Smooth muscle cell (in vitro differentiated cells): ENCODE measurements at regions not wholly inside any gene's neighbourhood (a gene's known extent, or its start where the extent isn't known, plus 50 kb on each side); places are given as distances from the start of the nearest gene placed in this dataset.

Experiments
- DNase-seq: peaks from one replicate; lab custom pipeline; 2025; ENCODE audit not compliant: unreplicated experiment; lab: John Stamatoyannopoulos, UW
- H2AFZ ChIP-seq: fragments of 200-600 bp; sonication (generic); 2 replicates; pipeline ENCODE4 v1.6.0; 2016; ENCODE audit warnings: antibody characterized with exemption, low read depth, mild to moderate bottlenecking
- H3F3A ChIP-seq: fragments of 200-600 bp; sonication (generic); 2 replicates; pipeline ENCODE4 v1.6.0; 2017; ENCODE audit warnings: antibody characterized with exemption, low read depth
- H3K27ac ChIP-seq: fragments of 200-600 bp; sonication (generic); 2 replicates; pipeline ENCODE4 v1.5.1; 2016; ENCODE audit warnings: low read depth, mild to moderate bottlenecking
- H3K27me3 ChIP-seq: fragments of 200-600 bp; sonication (generic); 2 replicates; pipeline ENCODE4 v1.6.1; 2016; ENCODE audit warnings: low read depth, mild to moderate bottlenecking
- H3K36me3 ChIP-seq: fragments of 200-600 bp; sonication (generic); 2 replicates; pipeline ENCODE4 v1.5.1; 2016; ENCODE audit warnings: low read depth
- H3K4me1 ChIP-seq: fragments of 200-600 bp; sonication (generic); 2 replicates; pipeline ENCODE4 v1.5.1; 2016; ENCODE audit warnings: low read depth
- H3K4me2 ChIP-seq: fragments of 200-600 bp; sonication (generic); 2 replicates; pipeline ENCODE4 v1.6.0; 2016; ENCODE audit warnings: mild to moderate bottlenecking
- H3K4me3 ChIP-seq: fragments of 200-600 bp; sonication (generic); 2 replicates; pipeline ENCODE4 v1.5.1; 2016; ENCODE audit warnings: mild to moderate bottlenecking
- H3K79me2 ChIP-seq: fragments of 200-600 bp; sonication (generic); 2 replicates; pipeline ENCODE4 v1.6.0; 2016; ENCODE audit warnings: low read depth, mild to moderate bottlenecking
- H3K9ac ChIP-seq: fragments of 200-600 bp; sonication (generic); 2 replicates; pipeline ENCODE4 v1.6.0; 2016; ENCODE audit warnings: low read depth
- H3K9me3 ChIP-seq: fragments of 200-600 bp; sonication (generic); replicated peaks from 2 replicates; pipeline ENCODE4 v1.5.1; 2016; ENCODE audit warnings: low read depth
- H4K20me1 ChIP-seq: fragments of 200-600 bp; sonication (generic); 2 replicates; pipeline ENCODE4 v1.6.0; 2016; ENCODE audit warnings: low read depth
- WGBS: methylation state at CpG from one replicate; pipeline ENCODE4 v1.1.7; 2016; ENCODE audit warnings: low lambda C conversion rate; 5-methylcytosine and 5-hydroxymethylcytosine counted together
- TF ChIP-seq, protein P1 (sequence below): fragments of 200-600 bp; sonication (generic); IDR thresholded peaks from 2 replicates; pipeline ENCODE4 v1.5.1; 2017; ENCODE audit warnings: borderline replicate concordance, mild to moderate bottlenecking, antibody characterized with exemption; ENCODE audit not compliant: insufficient read depth, poor library complexity, severe bottlenecking

DNA sequence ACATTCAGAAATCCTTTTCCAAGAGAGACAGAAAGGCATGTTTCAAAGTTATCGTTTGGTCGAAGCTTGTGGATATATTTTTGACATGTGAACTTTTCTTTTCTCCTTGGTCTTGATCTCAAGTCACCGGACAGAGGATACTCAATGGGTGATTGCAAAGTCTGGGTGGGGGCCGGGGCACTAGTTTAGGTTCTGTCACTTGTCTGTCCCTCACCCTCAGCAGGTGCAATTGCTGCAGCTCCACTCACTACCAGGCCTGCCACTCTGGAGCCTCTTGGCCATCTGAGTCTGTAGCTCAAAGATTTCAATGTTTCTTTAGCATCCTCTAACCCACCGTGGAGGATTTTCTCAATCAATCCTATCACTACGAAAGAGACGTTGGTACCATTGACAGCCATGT lies 246.0 kb upstream of the C1orf174 start:
- Histone ChIP-seq H3K4me2 (no peak overlapping the region), H3K79me2 (no peaks in the 10 kb centered on the region), H4K20me1 (no peaks in the 10 kb centered on the region), H3K9ac (no peak overlapping the region), H3K9me3 (no peaks in the 10 kb centered on the region), H2AFZ (no peak overlapping the region), H3F3A (no peaks in the 10 kb centered on the region), H3K27ac (no peak overlapping the region), H3K4me3 (no peak overlapping the region), H3K4me1 (no peaks in the 10 kb centered on the region), H3K36me3 (no peaks in the 10 kb centered on the region), H3K27me3 (no peaks in the 10 kb centered on the region)
- TF ChIP-seq, protein P1, sequence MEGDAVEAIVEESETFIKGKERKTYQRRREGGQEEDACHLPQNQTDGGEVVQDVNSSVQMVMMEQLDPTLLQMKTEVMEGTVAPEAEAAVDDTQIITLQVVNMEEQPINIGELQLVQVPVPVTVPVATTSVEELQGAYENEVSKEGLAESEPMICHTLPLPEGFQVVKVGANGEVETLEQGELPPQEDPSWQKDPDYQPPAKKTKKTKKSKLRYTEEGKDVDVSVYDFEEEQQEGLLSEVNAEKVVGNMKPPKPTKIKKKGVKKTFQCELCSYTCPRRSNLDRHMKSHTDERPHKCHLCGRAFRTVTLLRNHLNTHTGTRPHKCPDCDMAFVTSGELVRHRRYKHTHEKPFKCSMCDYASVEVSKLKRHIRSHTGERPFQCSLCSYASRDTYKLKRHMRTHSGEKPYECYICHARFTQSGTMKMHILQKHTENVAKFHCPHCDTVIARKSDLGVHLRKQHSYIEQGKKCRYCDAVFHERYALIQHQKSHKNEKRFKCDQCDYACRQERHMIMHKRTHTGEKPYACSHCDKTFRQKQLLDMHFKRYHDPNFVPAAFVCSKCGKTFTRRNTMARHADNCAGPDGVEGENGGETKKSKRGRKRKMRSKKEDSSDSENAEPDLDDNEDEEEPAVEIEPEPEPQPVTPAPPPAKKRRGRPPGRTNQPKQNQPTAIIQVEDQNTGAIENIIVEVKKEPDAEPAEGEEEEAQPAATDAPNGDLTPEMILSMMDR, result no peak
- WGBS, result 91% methylated on average over 7 of the region's 7 CpGs
- DNase-seq, result no peak

DNA sequence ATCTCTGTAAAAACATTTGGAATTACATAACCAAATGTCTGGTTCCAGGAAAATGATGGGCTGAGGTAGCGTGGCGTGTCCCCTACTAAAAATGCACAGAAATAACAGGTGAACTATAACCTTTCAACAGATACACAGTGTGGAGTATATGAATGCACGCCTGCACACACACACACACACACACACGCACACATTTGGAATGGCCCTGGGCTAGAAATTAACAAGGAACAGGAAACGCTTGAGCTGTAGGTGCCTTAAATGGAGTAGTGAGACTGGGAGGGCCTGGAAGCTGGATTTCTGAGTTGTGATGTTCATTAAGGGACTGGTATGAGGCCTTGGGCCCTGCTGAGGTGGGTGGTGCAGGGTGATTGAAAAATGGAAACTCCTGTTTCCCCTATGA lies 246.5 kb upstream of the C1orf174 start:
- Histone ChIP-seq H3K36me3 (no peaks in the 10 kb centered on the region), H4K20me1 (no peaks in the 10 kb centered on the region), H3F3A (no peaks in the 10 kb centered on the region), H2AFZ (no peak overlapping the region), H3K4me2 (no peak overlapping the region), H3K4me3 (no peak overlapping the region), H3K27me3 (no peaks in the 10 kb centered on the region), H3K9me3 (no peaks in the 10 kb centered on the region), H3K4me1 (no peaks in the 10 kb centered on the region), H3K79me2 (no peaks in the 10 kb centered on the region), H3K9ac (no peak overlapping the region), H3K27ac (no peak overlapping the region)
- DNase-seq, result no peak
- TF ChIP-seq, protein P1, result no peak
- 86% methylated on average over 5 of the region's 5 CpGs for WGBS

DNA sequence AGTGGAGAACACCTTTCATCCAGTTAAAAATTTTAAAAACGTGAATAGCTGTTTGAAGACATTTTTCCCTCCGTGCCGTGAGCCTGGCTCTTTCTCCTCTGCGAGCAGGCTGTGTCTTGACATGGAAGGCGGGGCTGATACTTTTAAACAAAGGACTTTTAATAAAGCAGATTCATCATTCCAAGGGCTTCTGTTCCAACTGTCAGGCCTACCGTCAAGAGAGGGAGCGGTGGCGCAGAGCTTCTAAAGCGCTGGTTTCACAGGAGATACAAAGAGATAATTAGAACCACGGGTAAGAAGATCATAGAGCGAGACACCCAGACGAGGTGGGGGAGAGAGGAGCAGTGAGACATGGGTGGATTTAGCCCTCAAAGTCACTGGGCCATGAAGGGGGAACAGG lies 247.4 kb upstream of the C1orf174 start:
- 84% methylated on average over 12 of the region's 12 CpGs for WGBS
- no peaks in the 10 kb centered on the region for H3K79me2 ChIP-seq
- no peaks in the 10 kb centered on the region for H3K27me3 ChIP-seq

DNA sequence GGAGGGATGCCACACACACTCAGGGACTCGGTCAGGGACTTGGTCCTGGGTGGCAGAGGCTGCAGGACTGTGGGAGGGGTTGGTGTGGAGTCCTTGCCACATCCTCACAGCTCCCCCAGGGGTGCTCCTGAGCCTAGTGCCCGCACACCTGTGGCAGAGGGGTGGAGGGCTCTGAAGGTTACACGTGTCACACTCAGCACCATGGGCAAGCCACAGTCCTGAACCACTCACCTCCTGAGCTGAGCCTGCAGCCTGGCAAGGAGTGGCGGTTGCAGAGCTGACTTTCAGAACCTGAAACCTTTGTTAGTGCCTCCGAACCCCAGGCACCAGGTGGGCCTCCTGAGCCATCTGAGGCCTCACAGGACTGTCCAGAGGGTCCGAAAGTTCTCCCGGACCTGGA lies 249.2 kb upstream of the C1orf174 start:
- Histone ChIP-seq H3K4me2 (no peak overlapping the region), H3K27ac (no peak overlapping the region), H4K20me1 (no peaks in the 10 kb centered on the region), H3K79me2 (no peaks in the 10 kb centered on the region), H3K4me1 (no peaks in the 10 kb centered on the region), H3F3A (no peaks in the 10 kb centered on the region), H3K9me3 (no peaks in the 10 kb centered on the region), H2AFZ (no peak overlapping the region), H3K36me3 (no peaks in the 10 kb centered on the region), H3K9ac (no peak overlapping the region), H3K27me3 (no peaks in the 10 kb centered on the region), H3K4me3 (no peak overlapping the region)
- TF ChIP-seq, protein P1, result no peak
- 94% methylated on average over 7 of the region's 7 CpGs for WGBS
- DNase-seq, result no peak

More for the DNA sequence above, 247.4 kb upstream of the C1orf174 start:
- Histone ChIP-seq H3K27ac (no peak overlapping the region), H3K9me3 (no peaks in the 10 kb centered on the region), H3K4me1 (no peaks in the 10 kb centered on the region), H3K9ac (no peak overlapping the region), H4K20me1 (no peaks in the 10 kb centered on the region), H3K4me3 (no peak overlapping the region), H2AFZ (no peak overlapping the region), H3F3A (no peaks in the 10 kb centered on the region), H3K36me3 (no peaks in the 10 kb centered on the region), H3K4me2 (no peak overlapping the region)
- TF ChIP-seq, protein P1, result no peak
- no peak for DNase-seq
